ENCODE measurements at regions not wholly inside any gene's neighbourhood (a gene's known extent, or its start where the extent isn't known, plus 50 kb on each side); places are given as distances from the start of the nearest gene placed in this dataset.

GRCh38 chr2:235171550-235172031 is 219.8 kb downstream of the SH3BP4 start:
- H3K4me3 ChIP-seq (ENCODE audit: low read depth, low read length): no peak overlapping the region
- CTCF ChIA-PET: interaction anchor here (1.1 to 1.8 kb wide), 2 partner anchors 10 to 13 kb away, joined by 4 read pairs; no protein-coding TSS in a partner anchor
- no peaks in the 10 kb centered on the region for H3K36me3 ChIP-seq (ENCODE audit: control insufficient read depth, insufficient read depth, low read length)
- POLR2A ChIA-PET: no interaction called here
- H3K27me3 ChIP-seq (ENCODE audit: control insufficient read depth, insufficient read depth, low read length): no peaks in the 10 kb centered on the region
- TF ChIP-seq, protein P1, sequence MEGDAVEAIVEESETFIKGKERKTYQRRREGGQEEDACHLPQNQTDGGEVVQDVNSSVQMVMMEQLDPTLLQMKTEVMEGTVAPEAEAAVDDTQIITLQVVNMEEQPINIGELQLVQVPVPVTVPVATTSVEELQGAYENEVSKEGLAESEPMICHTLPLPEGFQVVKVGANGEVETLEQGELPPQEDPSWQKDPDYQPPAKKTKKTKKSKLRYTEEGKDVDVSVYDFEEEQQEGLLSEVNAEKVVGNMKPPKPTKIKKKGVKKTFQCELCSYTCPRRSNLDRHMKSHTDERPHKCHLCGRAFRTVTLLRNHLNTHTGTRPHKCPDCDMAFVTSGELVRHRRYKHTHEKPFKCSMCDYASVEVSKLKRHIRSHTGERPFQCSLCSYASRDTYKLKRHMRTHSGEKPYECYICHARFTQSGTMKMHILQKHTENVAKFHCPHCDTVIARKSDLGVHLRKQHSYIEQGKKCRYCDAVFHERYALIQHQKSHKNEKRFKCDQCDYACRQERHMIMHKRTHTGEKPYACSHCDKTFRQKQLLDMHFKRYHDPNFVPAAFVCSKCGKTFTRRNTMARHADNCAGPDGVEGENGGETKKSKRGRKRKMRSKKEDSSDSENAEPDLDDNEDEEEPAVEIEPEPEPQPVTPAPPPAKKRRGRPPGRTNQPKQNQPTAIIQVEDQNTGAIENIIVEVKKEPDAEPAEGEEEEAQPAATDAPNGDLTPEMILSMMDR (IDR thresholded peaks at IDR 0.05; ENCODE audit: insufficient read depth, low read depth, low read length): no peak
- DNase-seq (ENCODE audit: low read depth): peak; percentile 53

GRCh38 chr2:235180642-235181041 is 228.8 kb downstream of the SH3BP4 start:
- CTCF ChIA-PET: interaction anchor here (0.9 to 1.4 kb wide), 2 partner anchors 9 to 12 kb away, joined by 3 to 4 read pairs; no protein-coding TSS in a partner anchor
- POLR2A ChIA-PET: no interaction called here
- Histone ChIP-seq H3K27me3 (ENCODE audit: control insufficient read depth, insufficient read depth, low read length) (peaks cover 4% of the 10 kb centered on the region), H3K36me3 (ENCODE audit: control insufficient read depth, insufficient read depth, low read length) (no peaks in the 10 kb centered on the region), H3K4me3 (ENCODE audit: low read depth, low read length) (no peak overlapping the region)
- TF ChIP-seq, protein P1 (IDR thresholded peaks at IDR 0.05; ENCODE audit: insufficient read depth, low read depth, low read length): no peak
- no peak for DNase-seq (ENCODE audit: low read depth)

GRCh38 chr2:235183786-235184185 is 232.0 kb downstream of the SH3BP4 start:
- DNase-seq (ENCODE audit: low read depth): no peak
- peaks cover 2% of the 10 kb centered on the region for H3K27me3 ChIP-seq (ENCODE audit: control insufficient read depth, insufficient read depth, low read length)
- ChIA-PET POLR2A (no interaction called here), CTCF (interaction anchor here (1.0 kb wide), 1 partner anchor 13 kb away, joined by 4 read pairs; no protein-coding TSS in a partner anchor)
- no peak overlapping the region for H3K4me3 ChIP-seq (ENCODE audit: low read depth, low read length)
- H3K36me3 ChIP-seq (ENCODE audit: control insufficient read depth, insufficient read depth, low read length): no peaks in the 10 kb centered on the region
- TF ChIP-seq, protein P1 (IDR thresholded peaks at IDR 0.05; ENCODE audit: insufficient read depth, low read depth, low read length): no peak

GRCh38 chr2:235187806-235188205 is 236.0 kb downstream of the SH3BP4 start:
- ChIA-PET CTCF (no interaction called here), POLR2A (no interaction called here)
- DNase-seq (ENCODE audit: low read depth): no peak
- H3K4me3 ChIP-seq (ENCODE audit: low read depth, low read length): no peak overlapping the region
- TF ChIP-seq, protein P1 (IDR thresholded peaks at IDR 0.05; ENCODE audit: insufficient read depth, low read depth, low read length): no peak
- H3K36me3 ChIP-seq (ENCODE audit: control insufficient read depth, insufficient read depth, low read length): no peaks in the 10 kb centered on the region
- H3K27me3 ChIP-seq (ENCODE audit: control insufficient read depth, insufficient read depth, low read length): peaks cover 5% of the 10 kb centered on the region

GRCh38 chr2:235191486-235191885 is 239.7 kb downstream of the SH3BP4 start:
- H3K4me3 ChIP-seq (ENCODE audit: low read depth, low read length): no peak overlapping the region
- peaks cover 8% of the 10 kb centered on the region for H3K27me3 ChIP-seq (ENCODE audit: control insufficient read depth, insufficient read depth, low read length)
- POLR2A ChIA-PET: no interaction called here
- CTCF ChIA-PET: interaction anchor here (0.9 kb wide), 1 partner anchor 96 kb away, joined by 4 read pairs; no protein-coding TSS in a partner anchor
- H3K36me3 ChIP-seq (ENCODE audit: control insufficient read depth, insufficient read depth, low read length): no peaks in the 10 kb centered on the region
- TF ChIP-seq, protein P1 (IDR thresholded peaks at IDR 0.05; ENCODE audit: insufficient read depth, low read depth, low read length): no peak
- DNase-seq (ENCODE audit: low read depth): no peak
